HG03045 (cell line): ENCODE measurements at regions not wholly inside any gene's neighbourhood (a gene's known extent, or its start where the extent isn't known, plus 50 kb on each side); places are given as distances from the start of the nearest gene placed in this dataset.
"Not testable (repeated sequence)": the region's sequence is repeated elsewhere in the genome, so short reads cannot be mapped to it uniquely, and the experiment has no call there.

Source experiments
- ATAC-seq: cut with Tn5 transposase; IDR thresholded peaks from one replicate; pipeline ENCODE4 v1.9.1; 2021; ENCODE audit warnings: mild to moderate bottlenecking, moderate library complexity; ENCODE audit not compliant: unreplicated experiment

DNA sequence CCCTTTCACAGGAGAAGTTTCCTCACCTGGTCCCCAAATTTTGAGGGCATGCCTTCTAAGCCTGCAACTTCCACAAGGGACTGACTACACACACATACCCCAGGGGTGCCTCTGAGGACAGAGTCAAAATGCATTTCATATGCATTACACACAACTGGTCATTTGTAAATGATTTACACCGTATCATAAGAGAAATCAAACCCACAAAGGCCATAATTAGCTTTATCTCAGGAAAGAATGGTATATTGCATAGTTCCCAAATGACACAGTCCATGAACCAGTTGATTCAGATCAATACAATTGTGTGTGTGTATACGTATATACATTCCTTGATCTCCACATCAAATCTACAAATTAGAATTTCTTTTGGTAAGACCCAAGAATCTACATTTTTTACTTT is 203.3 kb upstream of the PRDM1 start:
- no peak for ATAC-seq

DNA sequence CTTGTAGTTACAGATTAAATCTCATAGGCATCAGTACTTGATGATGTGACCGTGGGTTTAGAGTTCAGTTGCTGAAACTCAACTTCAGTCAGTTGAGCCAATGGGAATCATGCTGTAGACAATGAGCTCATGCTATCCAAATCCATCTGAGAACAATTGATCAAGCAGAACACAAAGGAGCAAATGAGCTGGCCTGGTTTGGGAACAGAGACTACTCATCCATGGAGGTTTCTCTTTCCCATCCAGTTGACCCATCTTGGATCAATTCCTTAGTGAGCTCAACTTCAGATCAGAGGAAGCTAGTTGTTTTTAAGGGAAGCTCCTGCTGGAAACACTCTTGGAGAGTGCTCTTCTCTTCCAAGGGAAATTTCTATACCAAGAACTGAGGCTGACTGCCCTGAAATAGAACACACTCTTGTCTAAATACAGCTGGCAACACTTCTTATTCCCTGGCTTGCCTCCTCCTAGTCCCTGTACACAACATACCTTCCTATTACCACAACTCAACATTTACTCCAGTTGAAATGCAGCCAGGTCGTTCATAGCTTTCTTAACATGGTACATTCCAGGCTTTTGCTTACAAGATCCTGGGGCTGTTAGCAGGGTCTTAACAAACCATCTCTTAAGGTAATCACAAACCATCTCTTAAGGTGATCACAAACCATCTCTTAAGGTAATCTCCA is 203.9 kb upstream of the PRDM1 start:
- no peak for ATAC-seq

DNA sequence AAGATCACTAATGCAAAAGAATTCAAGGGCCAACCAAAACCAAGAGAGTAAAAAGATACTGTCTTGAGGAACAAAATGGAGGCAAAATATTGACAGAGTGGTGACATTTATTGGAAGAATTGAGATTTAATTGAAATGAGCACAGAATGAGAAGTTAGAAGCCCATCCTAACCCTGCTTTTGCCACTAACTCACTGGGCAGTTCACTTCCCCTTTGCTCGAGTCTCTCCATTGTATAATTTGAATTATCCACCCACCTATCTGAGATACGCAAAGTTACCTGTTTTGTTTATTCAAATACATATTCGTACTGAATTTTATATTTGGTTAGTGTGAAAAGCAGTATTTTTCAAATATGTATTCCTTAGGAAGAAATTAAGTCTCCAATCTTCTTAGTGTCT is 204.5 kb upstream of the PRDM1 start:
- ATAC-seq, result no peak

GRCh38 chr6:105880030-105880492 is 206.1 kb upstream of the PRDM1 start:
- ATAC-seq, result peak; percentile 55

- no peak for ATAC-seq
Measured at GRCh38 chr6:105879146-105879545, 207.0 kb upstream of the PRDM1 start.

GRCh38 chr6:105875974-105876640 is 210.0 kb upstream of the PRDM1 start:
- no peak for ATAC-seq

DNA sequence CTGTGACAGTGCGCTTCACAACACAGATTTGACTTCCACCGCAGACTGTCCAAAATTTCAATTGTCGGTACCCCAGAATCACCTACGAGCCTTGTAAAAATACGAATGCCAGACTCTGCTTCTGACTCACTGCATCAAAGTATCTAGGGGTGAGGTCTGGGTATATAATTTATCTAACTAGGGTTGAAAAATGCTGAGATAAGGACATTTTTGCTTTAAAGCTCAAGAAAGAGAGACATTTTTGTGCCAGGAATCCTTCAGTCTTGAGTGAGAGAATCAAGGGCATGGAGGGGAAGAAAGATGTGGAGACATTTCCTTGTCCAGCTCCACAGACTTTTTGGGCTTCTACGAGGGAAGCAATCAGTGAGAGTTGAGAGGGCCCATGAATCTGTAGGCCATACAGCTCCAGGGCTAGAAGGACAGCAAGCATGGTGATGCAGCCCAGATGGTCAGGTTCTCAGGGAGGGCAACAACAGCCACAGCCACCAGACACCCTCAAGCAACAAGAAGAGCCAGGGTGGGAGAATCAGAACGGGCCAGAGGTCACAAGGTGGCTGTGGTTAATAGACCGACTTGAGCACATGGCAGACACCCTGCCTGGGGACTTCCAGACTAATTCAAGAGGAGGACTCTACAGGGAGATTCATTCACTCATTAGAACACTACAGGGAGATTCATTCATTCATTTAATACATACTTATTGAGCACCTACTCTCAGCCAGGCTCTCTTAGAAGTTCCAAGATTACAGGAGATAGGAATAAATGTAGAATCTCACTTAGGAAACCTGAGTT is 211.1 kb upstream of the PRDM1 start:
- ATAC-seq, result no peak

DNA sequence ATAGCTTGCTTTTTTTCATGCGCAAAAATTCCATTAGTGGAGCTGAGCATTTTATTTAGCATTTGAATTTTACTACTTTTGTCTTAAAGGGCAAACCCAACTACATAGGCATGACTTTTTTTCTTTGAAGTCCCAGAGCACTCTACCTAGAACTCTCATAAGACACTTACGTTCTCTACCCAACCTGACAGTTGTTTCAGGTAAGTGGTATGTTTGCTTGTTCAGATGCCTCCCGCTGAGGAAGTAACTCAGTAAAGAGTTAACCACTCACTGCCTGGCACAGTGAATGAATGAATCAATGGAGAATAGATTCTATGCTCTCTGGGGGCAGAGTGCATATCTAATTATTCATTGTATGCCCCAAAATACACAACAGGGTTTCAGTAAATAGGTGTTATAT is 212.3 kb upstream of the PRDM1 start:
- ATAC-seq, result no peak

GRCh38 chr6:105873211-105873704 is 212.9 kb upstream of the PRDM1 start:
- no peak for ATAC-seq

- ATAC-seq, result no peak
Measured at GRCh38 chr6:105872249-105872648, 213.9 kb upstream of the PRDM1 start.

DNA sequence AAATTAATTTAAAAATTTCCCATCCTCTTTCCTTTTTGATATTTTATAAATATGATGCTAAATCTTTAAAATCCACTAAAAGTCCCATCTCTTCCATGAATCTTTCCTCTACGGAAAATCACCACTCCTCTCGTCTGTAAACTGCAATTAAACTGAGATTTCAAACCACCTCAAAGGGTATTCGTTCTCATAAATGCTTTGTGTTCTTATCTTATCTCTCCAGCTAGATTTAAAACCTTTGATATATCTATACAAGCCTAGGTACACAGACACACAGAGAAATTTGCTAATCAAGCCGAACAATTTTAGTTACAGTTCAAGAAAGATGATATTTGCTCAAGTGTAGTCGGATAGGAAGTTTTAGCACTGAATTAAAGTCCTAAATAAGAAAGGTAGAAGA is 214.6 kb upstream of the PRDM1 start:
- ATAC-seq, result no peak

- no peak for ATAC-seq
Measured at GRCh38 chr6:105869835-105870440, 216.2 kb upstream of the PRDM1 start.

DNA sequence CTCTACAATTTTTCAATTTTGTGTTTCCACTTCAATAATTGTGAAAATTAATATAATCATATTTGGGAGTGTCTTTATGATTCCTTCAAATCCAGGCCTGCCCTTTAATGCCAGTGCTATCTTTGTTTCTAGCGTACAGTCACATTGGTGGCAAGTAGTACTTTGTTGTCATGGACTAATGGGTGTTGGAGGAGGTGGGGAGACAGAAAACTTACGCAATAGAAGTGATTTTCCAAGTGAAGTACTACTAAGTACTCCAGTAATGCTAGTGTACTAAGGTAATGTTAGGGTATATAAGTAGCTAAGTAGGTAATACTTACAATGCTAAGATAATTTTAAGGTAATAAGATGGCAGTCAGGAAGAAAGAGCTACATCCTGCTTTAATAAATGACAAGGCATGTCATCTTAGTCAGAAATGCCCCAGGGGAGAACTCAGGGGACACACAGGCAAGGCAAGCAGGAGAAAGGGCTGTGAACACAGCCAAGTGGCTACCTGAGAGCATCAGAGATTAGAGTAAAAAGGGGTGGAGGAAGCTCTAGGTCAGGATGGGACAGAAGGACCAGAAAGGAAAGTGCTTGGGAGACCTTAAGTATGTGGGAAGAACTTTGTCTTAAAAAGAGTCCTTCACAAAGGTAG is 217.2 kb upstream of the PRDM1 start:
- ATAC-seq, result no peak

DNA sequence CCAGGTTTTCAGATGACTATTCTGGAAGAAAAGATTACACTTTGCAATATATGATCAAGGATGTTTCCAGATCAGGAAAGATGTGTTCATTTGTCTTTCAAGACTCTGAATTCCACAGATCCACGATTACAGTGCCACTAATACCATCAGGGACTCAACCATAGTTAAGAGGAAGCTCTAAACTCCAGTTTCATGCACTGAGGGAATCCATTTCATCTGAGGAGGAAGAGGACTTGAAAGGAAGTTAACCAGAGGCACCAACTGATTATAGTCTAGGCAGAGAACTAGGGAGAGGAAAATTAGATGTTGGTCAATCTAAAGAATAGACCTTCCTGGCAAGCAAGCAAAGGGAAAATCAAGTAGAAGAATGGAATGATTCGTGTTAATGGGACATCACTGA is 218.3 kb upstream of the PRDM1 start:
- ATAC-seq, result no peak

DNA sequence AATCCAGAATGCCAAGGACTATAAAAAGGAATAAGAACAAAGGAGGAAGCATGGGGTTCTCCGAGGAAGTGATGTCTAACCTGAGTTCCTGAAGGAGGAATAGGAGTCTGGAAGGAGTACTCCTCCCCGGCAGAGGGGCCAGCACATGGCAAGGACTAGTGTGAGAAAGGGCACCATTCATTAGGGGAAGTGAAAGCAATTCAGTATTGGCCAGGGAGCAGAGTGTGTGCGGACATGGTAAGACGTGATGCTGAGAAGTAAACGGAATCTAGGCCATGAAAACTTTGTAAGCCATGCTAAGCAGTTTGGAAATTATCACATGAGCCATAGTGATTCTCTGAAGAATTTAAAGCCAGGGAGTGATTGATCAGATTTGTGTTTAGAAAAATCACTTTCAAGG is 218.9 kb upstream of the PRDM1 start:
- ATAC-seq, result no peak

- no peak for ATAC-seq
Measured at GRCh38 chr6:105862936-105863607, 223.1 kb upstream of the PRDM1 start.

DNA sequence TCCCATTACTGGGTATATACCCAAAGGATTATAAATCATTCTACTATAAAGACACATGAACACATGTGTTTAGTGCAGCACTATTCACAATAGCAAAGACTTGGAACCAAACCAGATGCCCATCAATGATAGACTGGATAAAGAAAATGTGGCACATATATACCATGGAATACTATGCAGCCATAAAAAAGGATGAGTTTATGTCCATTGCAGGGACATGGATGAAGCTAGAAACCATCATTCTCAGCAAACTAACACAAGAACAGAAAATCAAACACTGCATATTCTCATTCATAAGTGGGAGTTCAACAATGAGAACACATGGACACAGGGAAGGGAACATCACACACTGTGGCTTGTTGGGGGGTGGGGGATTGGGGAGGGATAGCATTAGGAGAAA is 225.2 kb upstream of the PRDM1 start:
- ATAC-seq, result not testable (repeated sequence)

GRCh38 chr6:105859457-105859856 is 226.7 kb upstream of the PRDM1 start:
- ATAC-seq, result no peak

DNA sequence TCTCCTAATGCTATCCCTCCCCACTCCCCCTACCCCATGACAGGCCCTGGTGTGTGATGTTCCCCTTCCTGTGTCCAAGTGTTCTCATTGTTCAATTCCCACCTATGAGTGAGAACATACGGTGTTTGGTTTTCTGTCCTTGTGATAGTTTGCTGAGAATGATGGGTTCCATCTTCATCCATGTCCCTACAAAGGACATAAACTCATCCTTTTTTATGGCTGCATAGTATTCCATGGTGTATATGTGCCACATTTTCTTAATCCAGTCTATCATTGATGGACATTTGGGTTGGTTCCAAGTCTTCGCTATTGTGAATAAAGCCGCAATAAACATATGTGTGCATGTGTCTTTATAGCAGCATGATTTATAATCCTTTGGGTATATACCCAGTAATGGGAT is 227.5 kb upstream of the PRDM1 start:
- not testable (repeated sequence) for ATAC-seq

DNA sequence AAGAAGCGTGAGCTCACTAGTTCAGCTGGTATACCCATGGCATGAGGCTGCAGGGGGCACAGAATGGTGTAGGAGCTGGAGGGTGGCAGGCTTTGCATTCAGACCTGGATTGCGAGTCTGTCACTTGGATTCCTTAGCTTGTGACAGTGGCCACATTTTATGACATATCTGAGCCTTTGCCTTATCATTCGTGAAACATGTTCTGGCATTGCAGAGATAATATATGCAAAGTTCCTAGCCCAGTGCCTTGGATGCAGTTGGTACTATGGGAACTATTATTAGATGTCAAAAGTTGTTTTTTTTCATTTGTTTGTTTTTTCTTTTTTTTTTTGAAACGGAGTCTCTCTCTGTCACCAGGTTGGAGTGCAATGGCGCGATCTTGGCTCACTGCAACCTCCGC is 230.7 kb upstream of the PRDM1 start:
- ATAC-seq, result no peak
